T-helper 1 cell (primary cell): ENCODE measurements at regions not wholly inside any gene's neighbourhood (a gene's known extent, or its start where the extent isn't known, plus 50 kb on each side); places are given as distances from the start of the nearest gene placed in this dataset.
"Not testable (repeated sequence)": the region's sequence is repeated elsewhere in the genome, so short reads cannot be mapped to it uniquely, and the experiment has no call there.

Experiments used
- DNase-seq, 5 donors: peaks; one replicate each; pipeline ENCODE4 v3.0.0-alpha.2; 2012 to 2020

DNA sequence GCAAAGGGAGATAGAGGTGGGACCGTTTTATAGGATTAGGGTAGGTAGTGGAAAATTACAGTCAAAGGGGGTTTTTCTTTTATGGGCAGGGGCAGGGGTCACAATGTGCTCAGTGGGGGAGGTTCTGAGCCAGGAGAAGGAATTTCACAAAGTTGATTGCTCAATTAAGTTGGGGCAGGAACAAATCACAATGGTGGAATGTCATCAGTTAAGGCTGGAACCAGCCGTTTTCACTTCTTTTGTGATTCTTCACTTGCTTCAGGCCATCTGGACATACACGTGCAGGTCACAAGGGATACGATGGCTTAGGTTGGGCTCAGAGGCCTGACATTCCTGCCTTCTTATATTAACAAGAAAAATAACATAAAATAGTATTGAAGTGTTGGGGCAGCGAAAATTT, 453.8 kb downstream of the VGLL3 start:
- no peak for DNase-seq

- no peak for DNase-seq
Observed at GRCh38 chr3:86519819-86520218, 471.1 kb downstream of the VGLL3 start.

DNA sequence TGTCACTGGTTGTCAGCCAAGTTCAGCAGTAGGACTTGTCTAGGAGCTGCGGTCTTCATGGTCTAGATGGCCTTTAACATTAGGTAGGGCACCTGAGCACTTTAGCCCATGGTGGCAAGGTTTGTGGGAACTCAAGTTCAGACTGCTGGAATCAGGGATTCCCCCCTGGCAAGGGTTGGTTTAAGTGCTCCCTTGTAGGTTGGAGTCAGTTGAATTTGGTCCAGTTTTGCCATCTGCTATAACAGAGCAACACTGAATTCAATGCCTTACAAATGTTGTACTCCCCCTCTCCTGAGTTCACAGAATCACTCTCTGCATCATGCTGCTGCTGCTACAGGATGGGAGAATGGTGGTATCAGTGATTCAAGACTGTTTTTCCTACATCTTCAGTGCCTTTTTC, 509.3 kb downstream of the VGLL3 start:
- no peak for DNase-seq

GRCh38 chr3:86481031-86481430, 509.9 kb downstream of the VGLL3 start:
- DNase-seq = no peak

GRCh38 chr3:86464180-86464579, 526.8 kb downstream of the VGLL3 start:
- DNase-seq = no peak

DNA sequence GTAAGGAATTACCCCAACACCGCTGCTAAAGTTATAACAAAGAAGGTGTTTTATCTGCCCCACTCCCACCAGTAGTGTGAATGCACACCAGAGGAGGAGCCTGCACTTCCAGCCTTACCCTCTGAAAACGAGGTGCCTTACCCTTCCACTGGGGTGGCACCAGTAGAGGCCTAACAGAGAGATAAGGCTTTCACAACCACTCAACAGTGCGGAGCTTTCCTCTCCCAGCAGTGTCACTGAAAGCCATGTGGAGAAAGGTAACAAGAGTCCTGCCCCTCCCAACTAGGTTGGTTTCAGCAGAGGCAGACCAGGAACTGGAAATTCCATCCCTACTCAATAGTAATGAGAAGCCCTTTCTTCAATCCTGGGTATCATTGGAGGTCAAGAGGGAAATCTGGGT, 539.2 kb downstream of the VGLL3 start:
- DNase-seq = no peak

GRCh38 chr3:86438544-86438943, 552.4 kb downstream of the VGLL3 start:
- DNase-seq = no peak

DNA sequence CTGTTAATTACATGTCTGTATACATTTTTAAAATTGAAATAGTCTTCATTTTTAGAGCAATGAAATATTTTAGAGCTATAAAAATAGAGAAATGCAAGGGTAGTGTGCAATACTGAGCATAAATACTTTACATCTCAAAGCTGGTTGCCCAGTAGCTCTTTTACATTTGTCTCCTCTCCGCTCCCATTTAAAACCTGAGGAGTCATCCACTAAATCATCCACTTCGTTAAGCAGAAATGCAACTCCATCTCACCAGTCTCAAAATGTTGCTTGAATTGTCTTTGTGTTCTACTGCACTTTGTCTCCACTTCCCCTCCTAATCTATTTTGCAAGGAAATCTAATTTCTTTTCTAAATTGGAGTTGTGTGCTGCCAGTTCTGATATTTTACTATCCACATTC, 563.6 kb downstream of the VGLL3 start:
- DNase-seq = no peak

DNA sequence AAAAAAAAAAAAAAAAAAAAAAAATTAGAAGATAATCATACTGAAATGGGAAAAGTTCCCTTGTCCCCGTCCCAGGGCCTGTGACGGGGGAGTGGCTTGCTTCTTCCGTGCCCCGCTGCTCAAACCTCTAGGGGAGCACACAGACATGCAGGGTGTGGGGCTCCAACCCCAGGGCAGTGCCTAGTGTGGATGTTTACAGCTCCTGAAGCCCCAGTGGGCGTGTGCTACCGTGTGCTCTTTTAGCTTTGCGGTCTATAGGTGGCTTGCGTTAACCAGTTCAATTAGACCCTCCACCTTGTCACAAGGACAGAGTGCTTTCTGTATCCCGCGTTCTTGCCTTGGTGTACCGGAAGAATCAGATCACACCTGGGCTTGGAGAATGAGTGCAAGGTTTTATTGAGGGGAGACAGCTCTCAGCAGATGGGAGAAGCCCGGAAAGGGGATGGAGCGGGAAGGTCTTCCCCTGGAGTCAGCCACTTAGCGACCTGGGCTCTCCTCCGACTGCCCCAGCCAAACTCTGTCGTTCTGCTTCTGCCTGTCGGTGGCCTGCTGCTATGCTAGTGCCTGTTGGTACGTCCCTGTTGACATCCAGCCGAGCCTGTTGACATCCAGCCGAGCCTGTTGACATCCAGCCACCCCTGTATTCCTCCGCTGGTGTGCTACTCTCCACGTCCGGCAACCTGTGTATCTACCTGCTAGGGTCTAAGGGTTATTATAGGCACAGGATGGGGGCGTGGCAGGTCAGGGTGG, 569.8 kb downstream of the VGLL3 start:
- no peak for DNase-seq

DNA sequence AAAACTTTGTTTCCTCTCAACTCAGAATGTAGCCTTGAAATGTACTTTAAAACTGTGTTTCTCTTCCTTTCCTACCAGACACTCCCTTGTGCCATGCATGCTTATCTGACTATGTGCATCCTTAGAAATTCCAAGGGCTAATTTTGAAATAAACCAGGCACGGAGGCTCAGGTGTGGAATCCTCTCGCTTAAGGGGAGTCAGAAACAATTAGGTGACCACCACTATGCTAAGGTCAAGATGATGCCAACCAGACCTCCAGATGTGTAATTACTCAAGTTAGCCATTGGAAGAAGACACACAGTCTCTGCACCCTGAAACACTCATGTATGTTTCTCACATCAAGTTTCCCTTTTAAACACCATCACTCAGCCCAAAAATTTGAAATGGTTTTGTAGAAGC, 572.1 kb downstream of the VGLL3 start:
- DNase-seq = no peak

DNA sequence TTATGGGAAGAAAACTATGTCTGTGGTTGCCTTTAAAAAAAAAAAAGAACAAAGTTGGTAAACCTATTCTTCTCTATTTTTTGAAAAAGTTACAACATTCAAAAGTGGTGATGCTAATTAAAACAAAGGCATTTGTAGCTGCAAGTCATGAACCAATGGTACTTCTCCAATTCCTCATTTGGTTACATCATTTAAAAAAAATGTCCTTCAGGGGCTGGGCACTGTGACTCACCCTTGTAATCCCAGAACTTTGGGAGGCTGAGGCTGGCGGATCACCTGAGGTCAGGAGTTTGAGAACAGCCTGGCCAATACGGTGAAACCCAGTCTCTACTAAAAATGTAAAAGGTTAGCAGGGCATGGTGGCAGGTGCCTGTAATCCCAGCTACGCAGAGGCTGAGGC, 574.6 kb downstream of the VGLL3 start:
- DNase-seq = no peak

GRCh38 chr3:86413645-86414044, 577.3 kb downstream of the VGLL3 start:
- DNase-seq = no peak

DNA sequence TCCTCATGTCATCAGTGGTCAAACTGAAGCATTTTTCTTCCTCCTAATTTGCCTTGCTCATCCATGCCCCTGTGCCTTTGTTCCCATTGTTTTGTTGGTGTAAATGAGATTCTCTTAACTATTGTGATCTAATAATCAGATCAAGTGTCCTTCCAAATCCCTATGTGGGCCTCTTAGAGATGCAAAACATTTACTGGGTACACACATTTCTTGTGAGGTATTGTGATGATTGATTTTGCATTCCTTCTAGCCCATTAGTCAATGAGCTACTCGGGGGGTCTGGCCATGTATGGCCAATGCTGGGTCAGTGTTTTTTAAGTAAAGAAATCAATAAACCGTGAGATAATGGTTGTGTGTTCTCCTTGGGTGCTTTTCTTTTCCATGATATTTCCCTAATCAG, 580.4 kb downstream of the VGLL3 start:
- DNase-seq = no peak

DNA sequence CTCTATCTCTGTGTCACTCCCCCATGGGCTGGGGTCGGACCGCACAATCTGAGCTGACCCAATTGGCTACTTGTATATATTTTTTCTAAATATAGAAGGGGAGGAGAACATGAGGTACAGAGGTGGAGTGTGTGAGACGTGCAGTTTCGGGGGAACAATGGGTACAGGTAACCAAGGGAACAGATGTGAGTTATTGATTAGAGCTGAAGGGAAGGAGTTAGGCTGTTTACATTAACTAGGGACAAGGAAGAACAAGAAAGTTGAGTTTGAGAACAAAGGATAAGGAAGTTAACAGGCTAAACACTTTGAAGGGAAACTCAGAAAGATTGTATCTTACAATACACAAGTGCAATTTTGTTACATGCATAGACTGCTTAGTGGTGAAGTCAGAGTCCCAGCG, 601.2 kb downstream of the VGLL3 start:
- not testable (repeated sequence) for DNase-seq

DNA sequence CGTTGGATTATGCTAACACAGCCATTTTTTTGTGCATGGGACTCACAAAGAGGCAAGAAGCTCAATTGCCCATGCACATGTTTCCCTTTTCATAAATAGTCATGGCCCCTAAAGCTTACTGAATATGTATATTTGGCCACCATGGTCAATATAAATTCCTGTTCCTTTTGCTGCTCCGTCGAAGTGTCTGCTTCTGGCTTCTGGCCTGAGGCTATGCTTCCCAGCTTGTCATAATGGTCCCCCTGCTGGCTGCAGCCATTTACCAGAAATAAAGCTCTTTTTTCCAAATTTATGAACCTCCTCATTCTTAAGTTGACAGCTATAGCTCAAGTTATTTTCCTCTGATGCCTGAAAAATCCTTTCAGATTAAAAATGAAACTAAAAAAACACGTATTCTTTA, 602.1 kb downstream of the VGLL3 start:
- no peak for DNase-seq

- no peak for DNase-seq
Observed at GRCh38 chr3:86382556-86382955, 608.4 kb downstream of the VGLL3 start.

- no peak for DNase-seq
Observed at GRCh38 chr3:86381247-86381646, 609.7 kb downstream of the VGLL3 start.

DNA sequence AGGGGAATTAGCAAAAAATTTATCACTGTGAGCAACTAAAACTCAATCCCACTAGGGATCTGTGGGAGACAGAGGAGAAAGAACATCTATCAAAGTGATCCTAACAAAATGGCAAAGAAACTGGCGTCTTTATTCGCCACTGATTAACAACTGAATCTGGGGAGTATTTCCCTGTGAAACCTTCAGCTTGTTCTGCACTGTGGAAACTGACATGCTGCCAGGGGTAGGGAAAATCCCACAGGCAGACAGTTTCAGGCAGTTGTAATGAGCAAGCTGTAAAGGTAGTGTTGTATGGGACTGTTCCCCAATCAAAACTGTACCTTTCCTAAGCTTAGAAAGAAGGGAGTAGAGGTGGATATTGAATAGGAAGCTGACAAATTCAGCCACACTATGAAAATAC, 611.7 kb downstream of the VGLL3 start:
- DNase-seq = no peak

DNA sequence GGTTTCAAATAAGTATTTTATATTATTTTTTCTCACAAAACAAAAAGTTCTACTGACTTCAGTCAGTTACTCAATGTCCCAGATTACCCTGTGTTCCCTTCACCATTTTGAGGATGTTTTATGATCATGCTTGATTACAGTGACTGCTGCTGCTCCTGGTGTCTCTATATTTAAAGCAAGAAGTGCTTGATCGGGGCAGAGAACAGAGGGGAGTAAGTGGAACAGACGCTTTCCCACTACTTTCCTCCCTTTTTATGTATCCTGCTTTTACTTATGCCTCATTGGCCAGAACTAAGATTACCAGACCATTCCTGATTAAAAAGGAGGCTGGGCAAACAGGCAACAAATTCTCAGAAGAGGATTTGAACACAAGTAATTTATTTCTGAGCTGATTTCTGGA, 612.1 kb downstream of the VGLL3 start:
- DNase-seq = no peak

DNA sequence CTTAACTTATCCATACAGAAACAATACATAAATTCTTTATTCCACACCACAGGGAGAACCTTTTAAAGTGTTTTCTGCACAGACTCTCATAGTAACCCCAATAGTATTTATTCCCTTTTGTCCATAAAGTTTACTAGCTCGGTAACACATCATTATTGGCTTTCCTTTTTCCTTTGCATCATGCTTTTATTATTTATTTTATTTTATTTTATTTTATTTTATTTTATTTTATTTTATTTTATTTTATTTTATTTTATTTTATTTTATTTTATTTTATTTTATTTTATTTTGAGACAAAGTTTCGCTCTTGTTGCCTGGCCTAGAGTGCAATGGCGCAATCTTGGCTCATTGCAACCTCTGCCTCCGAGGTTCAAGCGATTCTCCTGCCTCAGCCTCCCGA, 655.4 kb downstream of the VGLL3 start:
- DNase-seq = not testable (repeated sequence)

DNA sequence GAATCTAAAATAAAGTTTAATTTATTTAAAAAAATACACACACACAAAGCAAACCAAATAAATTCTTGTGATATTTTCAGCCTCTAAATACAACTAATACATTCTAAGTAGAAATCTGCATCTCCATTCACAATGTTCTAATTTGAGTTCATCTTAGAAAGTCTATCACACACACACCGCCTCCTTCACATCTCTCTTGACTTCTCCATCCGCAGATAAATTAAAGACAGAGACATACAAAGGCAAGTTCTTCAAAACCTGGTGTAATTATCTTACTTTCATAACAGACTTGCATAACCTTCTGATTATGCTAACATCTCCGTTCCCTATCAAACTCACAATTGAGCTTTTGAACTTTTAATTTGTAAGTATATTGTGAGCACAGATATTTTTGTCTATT, 657.3 kb downstream of the VGLL3 start:
- DNase-seq = no peak

DNA sequence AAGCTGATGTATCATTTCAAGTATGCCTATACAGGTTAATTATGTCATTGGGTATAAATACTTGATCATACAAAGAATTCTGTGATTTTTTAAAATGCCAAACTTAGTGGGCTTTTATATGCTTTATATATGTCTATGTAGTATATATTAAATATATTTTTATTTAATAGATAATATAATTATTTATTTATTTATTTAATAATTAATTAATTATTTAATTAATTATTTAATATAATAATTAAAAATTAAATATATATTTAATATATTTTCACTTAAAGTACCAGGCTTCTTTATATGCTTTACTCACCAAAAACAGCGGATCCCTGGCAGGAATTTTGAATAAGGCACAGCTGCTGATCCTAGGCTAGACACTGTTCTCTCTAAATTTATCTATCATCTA, 687.0 kb downstream of the VGLL3 start:
- no peak for DNase-seq

DNA sequence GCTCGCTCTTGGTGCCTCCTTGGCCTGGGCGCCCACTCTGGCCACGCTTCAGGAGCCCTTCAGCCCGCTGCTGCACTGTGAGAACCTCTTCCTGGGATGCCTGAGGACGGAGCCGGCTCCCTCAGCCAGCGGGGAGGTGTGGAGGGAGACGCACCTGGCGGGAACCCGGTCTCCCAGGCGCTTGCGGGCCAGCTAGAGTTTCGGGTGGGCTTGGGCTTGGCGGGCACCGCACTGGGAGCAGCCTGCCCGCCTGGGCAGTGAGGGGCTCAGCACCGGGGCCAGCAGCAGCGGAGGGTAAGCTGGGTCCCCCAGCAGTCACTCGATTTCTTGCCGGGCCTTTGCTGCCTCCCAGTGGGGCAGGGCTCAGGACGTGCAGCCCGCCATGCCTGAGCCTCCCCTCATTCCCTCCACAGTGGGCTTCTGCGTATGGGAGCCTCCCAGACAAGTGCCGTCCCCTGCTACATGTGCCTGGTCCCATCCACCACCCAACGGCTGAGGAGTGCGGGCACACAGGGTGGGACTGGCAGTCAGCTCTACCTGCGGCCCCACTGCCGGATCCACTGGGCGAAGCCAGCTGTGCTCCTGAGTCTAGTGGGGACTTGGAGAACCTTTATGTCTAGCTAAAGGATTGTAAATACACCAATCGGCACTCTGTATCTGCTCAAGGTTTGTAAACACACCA, 708.7 kb downstream of the VGLL3 start:
- DNase-seq = peak in 1 of 5 donors; percentile 2

- no peak for DNase-seq
Observed at GRCh38 chr3:86269364-86270155, 721.4 kb downstream of the VGLL3 start.
